ENCODE measurements at regions not wholly inside any gene's neighbourhood (a gene's known extent, or its start where the extent isn't known, plus 50 kb on each side); places are given as distances from the start of the nearest gene placed in this dataset.
"Not testable (repeated sequence)": the region's sequence is repeated elsewhere in the genome, so short reads cannot be mapped to it uniquely, and the experiment has no call there.

DNA sequence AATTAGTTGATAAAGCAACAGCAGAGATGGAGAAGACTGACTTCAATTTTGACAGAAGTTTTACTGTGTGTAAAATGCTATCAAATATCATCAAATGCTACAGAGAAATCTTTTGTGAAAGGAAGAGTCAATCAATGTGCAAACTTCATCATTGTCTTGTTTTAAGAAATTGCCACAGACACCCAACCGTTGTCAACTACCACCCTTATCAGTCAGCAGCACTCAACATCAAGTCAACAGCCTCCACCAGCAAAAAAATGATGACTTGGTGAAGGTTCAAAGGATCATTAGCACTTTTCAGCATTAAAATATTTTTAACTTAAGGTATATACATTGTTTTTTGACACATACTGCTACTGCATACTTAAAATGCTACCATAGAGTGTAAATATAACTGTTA lies 888.8 kb downstream of the CDH18 start:
- no peaks in the 10 kb centered on the region for H3K36me3 ChIP-seq
- H3K27me3 ChIP-seq (replicated peaks; ENCODE audit: insufficient read depth) = no peaks in the 10 kb centered on the region
- no peaks in the 10 kb centered on the region for H3K9me3 ChIP-seq
- DNase-seq (ENCODE audit: low spot score) = no peak
- ATAC-seq (ENCODE audit: insufficient number of reproducible peaks, low FRiP score, low read depth) = no peak
- H3K27ac ChIP-seq = no peak overlapping the region
- TF ChIP-seq, protein P1, sequence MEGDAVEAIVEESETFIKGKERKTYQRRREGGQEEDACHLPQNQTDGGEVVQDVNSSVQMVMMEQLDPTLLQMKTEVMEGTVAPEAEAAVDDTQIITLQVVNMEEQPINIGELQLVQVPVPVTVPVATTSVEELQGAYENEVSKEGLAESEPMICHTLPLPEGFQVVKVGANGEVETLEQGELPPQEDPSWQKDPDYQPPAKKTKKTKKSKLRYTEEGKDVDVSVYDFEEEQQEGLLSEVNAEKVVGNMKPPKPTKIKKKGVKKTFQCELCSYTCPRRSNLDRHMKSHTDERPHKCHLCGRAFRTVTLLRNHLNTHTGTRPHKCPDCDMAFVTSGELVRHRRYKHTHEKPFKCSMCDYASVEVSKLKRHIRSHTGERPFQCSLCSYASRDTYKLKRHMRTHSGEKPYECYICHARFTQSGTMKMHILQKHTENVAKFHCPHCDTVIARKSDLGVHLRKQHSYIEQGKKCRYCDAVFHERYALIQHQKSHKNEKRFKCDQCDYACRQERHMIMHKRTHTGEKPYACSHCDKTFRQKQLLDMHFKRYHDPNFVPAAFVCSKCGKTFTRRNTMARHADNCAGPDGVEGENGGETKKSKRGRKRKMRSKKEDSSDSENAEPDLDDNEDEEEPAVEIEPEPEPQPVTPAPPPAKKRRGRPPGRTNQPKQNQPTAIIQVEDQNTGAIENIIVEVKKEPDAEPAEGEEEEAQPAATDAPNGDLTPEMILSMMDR (IDR thresholded peaks at IDR 0.05) = no peak
- H3K4me1 ChIP-seq (ENCODE audit: control insufficient read depth in 1 of 2, low read depth in 2 of 2) = no peaks in the 10 kb centered on the region
- H3K4me3 ChIP-seq = no peak overlapping the region

DNA sequence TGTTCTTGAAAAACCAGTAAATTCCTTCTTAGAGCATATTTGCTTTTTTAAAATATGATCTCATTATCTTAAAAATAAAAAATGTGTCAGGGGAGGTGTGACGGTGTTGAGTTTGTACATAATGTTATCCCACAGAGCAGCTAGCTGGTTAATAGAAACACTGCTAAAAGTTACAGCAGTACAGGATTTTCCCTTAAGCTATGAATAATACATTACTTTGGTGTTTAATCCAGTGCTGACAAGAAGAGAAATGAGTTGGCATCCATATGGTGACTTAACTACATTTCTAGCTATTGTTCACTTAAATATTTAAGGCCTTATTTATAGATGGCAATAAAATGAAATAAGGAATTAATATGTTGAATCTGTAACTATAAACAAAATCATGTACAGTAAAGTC lies 883.1 kb downstream of the CDH18 start:
- ATAC-seq (ENCODE audit: insufficient number of reproducible peaks, low FRiP score, low read depth) = no peak
- TF ChIP-seq, protein P1 (IDR thresholded peaks at IDR 0.05) = no peak
- H3K27ac ChIP-seq = no peak overlapping the region
- H3K27me3 ChIP-seq (replicated peaks; ENCODE audit: insufficient read depth) = no peaks in the 10 kb centered on the region
- H3K36me3 ChIP-seq = no peaks in the 10 kb centered on the region
- no peaks in the 10 kb centered on the region for H3K9me3 ChIP-seq
- no peak for DNase-seq (ENCODE audit: low spot score)
- H3K4me3 ChIP-seq = no peak overlapping the region
- no peaks in the 10 kb centered on the region for H3K4me1 ChIP-seq (ENCODE audit: control insufficient read depth in 1 of 2, low read depth in 2 of 2)

DNA sequence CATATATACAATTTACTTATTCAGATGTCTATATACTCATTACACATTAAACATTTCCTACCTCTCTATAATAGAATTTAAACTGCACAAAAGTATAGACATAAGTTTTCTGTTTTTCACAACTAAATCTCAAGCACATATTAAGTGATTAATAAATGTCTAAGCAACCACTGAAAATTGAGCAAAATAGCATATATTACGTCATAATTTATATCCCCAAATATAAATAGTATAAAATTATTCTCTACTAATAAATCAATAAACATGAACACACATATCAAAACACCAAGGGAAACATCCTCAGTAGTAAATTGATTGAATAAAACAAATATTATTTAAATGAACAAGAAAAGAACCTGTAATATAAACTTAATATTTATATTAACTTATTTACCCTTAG lies 865.1 kb downstream of the CDH18 start:
- no peak overlapping the region for H3K4me3 ChIP-seq
- ATAC-seq (ENCODE audit: insufficient number of reproducible peaks, low FRiP score, low read depth) = no peak
- TF ChIP-seq, protein P1 (IDR thresholded peaks at IDR 0.05) = no peak
- no peaks in the 10 kb centered on the region for H3K36me3 ChIP-seq
- DNase-seq (ENCODE audit: low spot score) = no peak
- no peaks in the 10 kb centered on the region for H3K4me1 ChIP-seq (ENCODE audit: control insufficient read depth in 1 of 2, low read depth in 2 of 2)
- no peaks in the 10 kb centered on the region for H3K9me3 ChIP-seq
- H3K27ac ChIP-seq = no peak overlapping the region
- no peaks in the 10 kb centered on the region for H3K27me3 ChIP-seq (replicated peaks; ENCODE audit: insufficient read depth)

DNA sequence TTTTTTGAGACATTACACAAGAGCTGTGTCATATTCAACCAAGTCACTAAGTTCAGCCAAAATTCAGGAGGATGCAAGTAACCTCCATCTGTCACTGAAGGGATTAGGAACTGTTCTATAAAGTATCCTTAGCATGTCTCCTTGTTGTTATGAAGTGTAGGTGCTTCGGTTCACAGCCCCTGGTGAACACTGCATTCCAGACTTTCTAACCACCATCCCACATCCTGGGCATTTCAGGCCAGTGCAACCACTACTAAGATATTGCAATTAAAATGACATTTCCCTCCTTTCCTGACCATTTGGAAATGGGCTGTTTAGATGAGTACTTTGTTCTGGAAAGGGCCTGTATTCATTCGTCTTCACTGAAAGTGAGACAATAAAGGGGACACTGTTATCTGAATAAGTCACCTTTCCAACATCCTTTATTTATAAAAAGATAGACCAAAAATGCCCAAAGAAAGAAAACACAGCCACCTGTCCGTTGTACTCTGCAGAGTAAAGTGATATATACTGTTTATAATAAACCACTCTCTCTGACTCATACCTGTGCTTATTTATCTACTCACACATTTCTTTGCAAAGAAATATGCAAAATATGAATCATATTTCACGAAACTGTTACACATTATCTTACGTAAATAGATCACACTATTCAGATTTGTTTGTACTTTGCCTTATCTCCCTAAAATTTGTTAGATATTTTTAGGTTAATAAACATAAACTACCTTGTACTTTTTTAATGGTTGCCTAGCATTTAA lies 861.9 kb downstream of the CDH18 start:
- Histone ChIP-seq H3K27ac (no peak overlapping the region), H3K9me3 (no peaks in the 10 kb centered on the region), H3K27me3 (replicated peaks; ENCODE audit: insufficient read depth) (no peaks in the 10 kb centered on the region), H3K36me3 (no peaks in the 10 kb centered on the region), H3K4me1 (ENCODE audit: control insufficient read depth in 1 of 2, low read depth in 2 of 2) (no peaks in the 10 kb centered on the region), H3K4me3 (no peak overlapping the region)
- ATAC-seq (ENCODE audit: insufficient number of reproducible peaks, low FRiP score, low read depth) (no peak), DNase-seq (ENCODE audit: low spot score) (no peak)
- TF ChIP-seq, protein P1 (IDR thresholded peaks at IDR 0.05) = no peak

DNA sequence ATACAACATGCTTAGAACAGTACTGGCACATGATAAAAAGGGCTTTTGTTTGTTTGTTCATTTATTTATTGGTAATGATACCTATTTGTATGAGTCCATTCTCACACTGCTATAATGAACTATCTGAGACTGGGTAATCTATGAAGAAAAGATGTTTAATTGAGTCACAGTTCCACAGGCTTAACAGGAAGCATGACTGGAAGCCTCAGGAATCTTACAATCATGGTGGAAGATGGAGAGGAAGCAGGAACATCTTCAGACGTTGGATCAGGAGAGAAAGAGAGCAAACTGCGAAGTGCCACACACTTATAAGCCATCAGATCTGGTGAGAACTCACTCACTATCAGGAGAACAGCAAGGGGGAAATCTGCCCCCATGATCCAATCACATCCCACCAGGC lies 847.7 kb downstream of the CDH18 start:
- no peaks in the 10 kb centered on the region for H3K4me1 ChIP-seq (ENCODE audit: control insufficient read depth in 1 of 2, low read depth in 2 of 2)
- H3K4me3 ChIP-seq = no peak overlapping the region
- H3K36me3 ChIP-seq = no peaks in the 10 kb centered on the region
- ATAC-seq (ENCODE audit: insufficient number of reproducible peaks, low FRiP score, low read depth) (no peak), DNase-seq (ENCODE audit: low spot score) (no peak)
- H3K27ac ChIP-seq = no peak overlapping the region
- TF ChIP-seq, protein P1 (IDR thresholded peaks at IDR 0.05) = no peak
- no peaks in the 10 kb centered on the region for H3K27me3 ChIP-seq (replicated peaks; ENCODE audit: insufficient read depth)
- H3K9me3 ChIP-seq = no peaks in the 10 kb centered on the region

DNA sequence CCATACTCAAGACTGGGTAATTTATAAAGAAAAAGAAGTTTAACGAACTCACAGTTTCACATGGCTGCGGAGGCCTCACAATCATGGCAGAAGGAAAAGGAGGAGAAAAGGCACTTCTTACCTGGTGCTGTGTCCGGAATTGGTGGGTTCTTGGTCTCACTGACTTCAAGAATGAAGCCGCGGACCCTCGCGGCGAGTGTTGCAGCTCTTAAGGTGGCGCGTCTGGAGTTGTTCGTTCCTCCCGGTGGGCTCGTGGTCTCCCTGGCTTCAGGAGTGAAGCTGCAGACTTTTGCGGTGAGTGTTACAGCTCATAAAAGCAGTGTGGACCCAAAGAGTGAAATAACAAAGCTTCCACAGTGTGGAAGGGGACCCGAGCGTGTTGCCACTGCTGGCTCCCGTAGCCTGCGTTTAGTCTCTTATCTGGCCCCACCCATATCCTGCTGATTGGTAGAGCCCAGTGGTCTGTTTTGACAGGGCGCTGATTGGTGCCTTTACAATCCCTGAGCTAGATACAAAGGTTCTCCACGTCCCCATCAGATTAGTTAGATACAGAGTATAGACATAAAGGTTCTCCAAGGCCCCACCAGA lies 846.0 kb downstream of the CDH18 start:
- not testable (repeated sequence) for H3K36me3 ChIP-seq; H3K27ac ChIP-seq; H3K27me3 ChIP-seq (replicated peaks; ENCODE audit: insufficient read depth); DNase-seq (ENCODE audit: low spot score); H3K4me3 ChIP-seq; H3K4me1 ChIP-seq (ENCODE audit: control insufficient read depth in 1 of 2, low read depth in 2 of 2); H3K9me3 ChIP-seq; ATAC-seq (ENCODE audit: insufficient number of reproducible peaks, low FRiP score, low read depth)

DNA sequence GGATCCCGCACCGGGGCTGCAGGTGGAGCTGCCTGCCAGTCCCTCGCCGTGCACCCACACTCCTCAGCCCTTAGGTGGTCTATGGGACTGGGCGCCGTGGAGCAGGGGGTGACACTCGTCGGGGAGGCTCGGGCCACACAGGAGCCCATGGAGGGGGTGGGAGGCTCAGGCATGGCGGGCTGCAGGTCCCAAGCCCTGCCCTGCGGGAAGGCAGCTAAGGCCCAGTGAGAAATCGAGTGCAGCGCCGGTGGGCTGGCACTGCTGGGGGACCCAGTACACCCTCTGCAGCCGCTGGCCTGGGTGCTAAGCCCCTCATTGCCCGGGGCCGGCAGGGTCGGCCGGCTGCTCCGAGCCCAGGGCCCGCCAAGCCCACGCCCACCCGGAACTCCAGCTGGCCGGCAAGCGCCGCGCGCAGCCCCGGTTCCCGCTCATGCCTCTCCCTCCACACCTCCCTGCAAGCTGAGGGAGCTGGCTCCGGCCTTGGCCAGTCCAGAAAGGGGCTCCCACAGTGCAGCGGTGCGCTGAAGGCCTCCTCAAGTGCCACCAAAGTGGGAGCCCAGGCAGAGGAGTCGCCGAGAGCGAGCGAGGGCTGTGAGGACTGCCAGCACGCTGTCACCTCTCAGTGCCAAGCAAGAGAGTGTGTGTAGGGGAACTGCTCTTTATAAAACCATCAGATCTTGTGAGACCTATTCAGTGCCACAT lies 845.1 kb downstream of the CDH18 start:
- H3K9me3 ChIP-seq; H3K27ac ChIP-seq; H3K4me3 ChIP-seq; H3K4me1 ChIP-seq (ENCODE audit: control insufficient read depth in 1 of 2, low read depth in 2 of 2); H3K36me3 ChIP-seq; H3K27me3 ChIP-seq (replicated peaks; ENCODE audit: insufficient read depth); ATAC-seq (ENCODE audit: insufficient number of reproducible peaks, low FRiP score, low read depth); DNase-seq (ENCODE audit: low spot score): not testable (repeated sequence)
